ENCODE measurements at regions not wholly inside any gene's neighbourhood (a gene's known extent, or its start where the extent isn't known, plus 50 kb on each side); places are given as distances from the start of the nearest gene placed in this dataset.

GRCh38 chr13:103272770-103273169, 206.6 kb upstream of the SLC10A2 start:
- H2BK12ac ChIP-seq (ENCODE audit: low read depth, low read length) = no peak overlapping the region
- WGBS, 2 experiments (ENCODE audit: extremely low coverage in 1 of 2, insufficient coverage in 1 of 2, insufficient read length in 1 of 2, insufficient replicate concordance in 2 of 2, low coverage in 1 of 2, low lambda C conversion rate in 2 of 2, missing lambda C conversion rate in 1 of 2) = 67% methylated on average over 2 of the region's 2 CpGs; no CpG with 5 or more reads in 1 of the 2 experiments
- no peak overlapping the region for H2BK120ac ChIP-seq (replicated peaks; ENCODE audit: low read depth, low read length)
- H3K4ac ChIP-seq (replicated peaks; ENCODE audit: insufficient read length, low read depth, low read length) = no peak overlapping the region
- no peak overlapping the region for H3K27ac ChIP-seq (ENCODE audit: low read depth, low read length)
- H3K9me3 ChIP-seq (ENCODE audit: insufficient read depth in 2 of 2, low read depth in 1 of 2, low read length in 1 of 2) = peaks cover 5 to 10% of the 10 kb centered on the region in 2 experiments; a peak in 3 of 4 replicates
- H3K4me3 ChIP-seq (ENCODE audit: extremely low read depth in 1 of 4, insufficient read depth in 2 of 4, low read depth in 3 of 4, low read length in 4 of 4) = no peak overlapping the region
- H3K4me1 ChIP-seq (replicated peaks in 1 of 4; ENCODE audit: control insufficient read depth in 3 of 4, insufficient read depth in 4 of 4, low read length in 3 of 4) = no peaks in the 10 kb centered on the region
- no peaks in the 10 kb centered on the region for H3K27me3 ChIP-seq (replicated peaks in 1 of 4; ENCODE audit: control insufficient read depth in 3 of 4, extremely low read depth in 1 of 4, insufficient read depth in 3 of 4, low read length in 3 of 4)
- H2BK20ac ChIP-seq (ENCODE audit: low read length) = no peak overlapping the region
- FAIRE-seq (no peak), DNase-seq (ENCODE audit: low read depth in 1 of 2, low spot score in 2 of 2) (no peak)
- H3K36me3 ChIP-seq (ENCODE audit: control insufficient read depth in 2 of 4, insufficient read depth in 4 of 4, low read length in 3 of 4) = no peaks in the 10 kb centered on the region
- no peak overlapping the region for H3K4me2 ChIP-seq (ENCODE audit: insufficient read depth in 1 of 2, low read depth in 2 of 2, low read length in 2 of 2)
- H2BK15ac ChIP-seq (ENCODE audit: low read length) = no peak overlapping the region
- no peaks in the 10 kb centered on the region for H3K23me2 ChIP-seq (ENCODE audit: low read depth, low read length)
- CTCF ChIA-PET (ENCODE audit: partially characterized antibody) = no interaction called here
- no peak overlapping the region for H2AFZ ChIP-seq (ENCODE audit: low read length)
- H4K8ac ChIP-seq (ENCODE audit: extremely low read depth, insufficient read depth, low read length) = no peak overlapping the region
- H3K9ac ChIP-seq (replicated peaks in 1 of 4; ENCODE audit: extremely low read depth in 1 of 4, low read depth in 3 of 4, low read length in 3 of 4) = no peak overlapping the region
- H3K56ac ChIP-seq (replicated peaks; ENCODE audit: insufficient read length, low read depth, low read length) = no peak overlapping the region
- no peaks in the 10 kb centered on the region for H3K79me1 ChIP-seq (ENCODE audit: low read depth, low read length)
- no peaks in the 10 kb centered on the region for H3K79me2 ChIP-seq (ENCODE audit: control insufficient read depth in 1 of 2, insufficient read depth in 2 of 2, low read length in 2 of 2)
- no peak overlapping the region for H2BK5ac ChIP-seq (ENCODE audit: low read depth, low read length)
- H4K91ac ChIP-seq (replicated peaks; ENCODE audit: insufficient read length, low read length) = no peak overlapping the region
- H3K14ac ChIP-seq (ENCODE audit: insufficient read length) = no peak overlapping the region
- no peak overlapping the region for H3K23ac ChIP-seq (ENCODE audit: insufficient read length)
- no peak overlapping the region for H3K18ac ChIP-seq (ENCODE audit: extremely low read depth, low read length)
- H4K5ac ChIP-seq (ENCODE audit: insufficient read length, low read depth, low read length) = no peak overlapping the region
- H2AK5ac ChIP-seq (ENCODE audit: low read depth, low read length) = no peak overlapping the region
- no peaks in the 10 kb centered on the region for H4K20me1 ChIP-seq (replicated peaks in 1 of 2; ENCODE audit: control insufficient read depth in 1 of 2, insufficient read depth in 2 of 2, low read length in 2 of 2)
- POLR2A ChIA-PET (ENCODE audit: partially characterized antibody) = no interaction called here
- TF ChIP-seq EZH2 (IDR thresholded peaks at IDR 0.05; ENCODE audit: low read depth, low read length, severe bottlenecking) = no peak
- TF ChIP-seq POLR2AphosphoS5 (IDR thresholded peaks at IDR 0.05; ENCODE audit: low read depth, low read length) = no peak
- no peak for TF ChIP-seq SIN3A (conservative IDR thresholded peaks at IDR 0.05 in 1 of 2, IDR thresholded peaks at IDR 0.05 in 1 of 2; ENCODE audit: low read depth in 1 of 2, low read length in 2 of 2)
- no peak for TF ChIP-seq CREB1 (IDR thresholded peaks at IDR 0.05)
- no peak for TF ChIP-seq E2F6 (IDR thresholded peaks at IDR 0.05)
- TF ChIP-seq SP1 (IDR thresholded peaks at IDR 0.05; ENCODE audit: low read depth, low read length) = no peak
- no peak for TF ChIP-seq SRF (IDR thresholded peaks at IDR 0.05; ENCODE audit: low read depth, low read length)
- TF ChIP-seq, protein P1, sequence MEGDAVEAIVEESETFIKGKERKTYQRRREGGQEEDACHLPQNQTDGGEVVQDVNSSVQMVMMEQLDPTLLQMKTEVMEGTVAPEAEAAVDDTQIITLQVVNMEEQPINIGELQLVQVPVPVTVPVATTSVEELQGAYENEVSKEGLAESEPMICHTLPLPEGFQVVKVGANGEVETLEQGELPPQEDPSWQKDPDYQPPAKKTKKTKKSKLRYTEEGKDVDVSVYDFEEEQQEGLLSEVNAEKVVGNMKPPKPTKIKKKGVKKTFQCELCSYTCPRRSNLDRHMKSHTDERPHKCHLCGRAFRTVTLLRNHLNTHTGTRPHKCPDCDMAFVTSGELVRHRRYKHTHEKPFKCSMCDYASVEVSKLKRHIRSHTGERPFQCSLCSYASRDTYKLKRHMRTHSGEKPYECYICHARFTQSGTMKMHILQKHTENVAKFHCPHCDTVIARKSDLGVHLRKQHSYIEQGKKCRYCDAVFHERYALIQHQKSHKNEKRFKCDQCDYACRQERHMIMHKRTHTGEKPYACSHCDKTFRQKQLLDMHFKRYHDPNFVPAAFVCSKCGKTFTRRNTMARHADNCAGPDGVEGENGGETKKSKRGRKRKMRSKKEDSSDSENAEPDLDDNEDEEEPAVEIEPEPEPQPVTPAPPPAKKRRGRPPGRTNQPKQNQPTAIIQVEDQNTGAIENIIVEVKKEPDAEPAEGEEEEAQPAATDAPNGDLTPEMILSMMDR (IDR thresholded peaks at IDR 0.05; ENCODE audit: control extremely low read depth in 1 of 3, insufficient read depth in 1 of 3, low read depth in 1 of 3, low read length in 3 of 3) = no peak
- no peak for TF ChIP-seq SUZ12 (IDR thresholded peaks at IDR 0.05; ENCODE audit: low read length)
- no peak for TF ChIP-seq GTF2F1 (IDR thresholded peaks at IDR 0.05; ENCODE audit: borderline replicate concordance, low read depth, low read length)
- no peak for TF ChIP-seq TAF1 (IDR thresholded peaks at IDR 0.05; ENCODE audit: low read depth, low read length)
- TF ChIP-seq POU5F1 (IDR thresholded peaks at IDR 0.05; ENCODE audit: low read depth, low read length) = no peak
- no peak for TF ChIP-seq RXRA (IDR thresholded peaks at IDR 0.05; ENCODE audit: insufficient read depth, low read depth, low read length)
